SJCRH30 (cell line): ENCODE measurements at regions not wholly inside any gene's neighbourhood (a gene's known extent, or its start where the extent isn't known, plus 50 kb on each side); places are given as distances from the start of the nearest gene placed in this dataset.
"Not testable (repeated sequence)": the region's sequence is repeated elsewhere in the genome, so short reads cannot be mapped to it uniquely, and the experiment has no call there.

Experiments used
- DNase-seq, 2 experiments: peaks; one replicate each; pipeline ENCODE4 v3.0.0-alpha.2; 2015 to 2020
- H3K27ac ChIP-seq: fragments of 250-450 bp; sonication (Bioruptor Pico); 2 replicates; pipeline ENCODE4 v1.5.1; 2020; ENCODE audit warnings: mild to moderate bottlenecking, moderate library complexity
- H3K27me3 ChIP-seq: fragments of 250-450 bp; sonication (Bioruptor Pico); 2 replicates; pipeline ENCODE4 v1.5.1; 2020; ENCODE audit warnings: mild to moderate bottlenecking, moderate library complexity
- H3K36me3 ChIP-seq: fragments of 250-450 bp; sonication (Bioruptor Pico); 2 replicates; pipeline ENCODE4 v1.5.1; 2020; ENCODE audit warnings: mild to moderate bottlenecking, moderate library complexity
- H3K4me1 ChIP-seq: fragments of 250-450 bp; sonication (Bioruptor Pico); 2 replicates; pipeline ENCODE4 v1.5.1; 2020; ENCODE audit warnings: mild to moderate bottlenecking, moderate library complexity
- H3K4me3 ChIP-seq: fragments of 250-450 bp; sonication (Bioruptor Pico); 2 replicates; pipeline ENCODE4 v1.5.1; 2020; ENCODE audit warnings: mild to moderate bottlenecking, moderate library complexity
- H3K9me3 ChIP-seq: fragments of 250-450 bp; sonication (Bioruptor Pico); replicated peaks from 2 replicates; pipeline ENCODE4 v1.5.1; 2020; ENCODE audit warnings: mild to moderate bottlenecking, moderate library complexity

DNA sequence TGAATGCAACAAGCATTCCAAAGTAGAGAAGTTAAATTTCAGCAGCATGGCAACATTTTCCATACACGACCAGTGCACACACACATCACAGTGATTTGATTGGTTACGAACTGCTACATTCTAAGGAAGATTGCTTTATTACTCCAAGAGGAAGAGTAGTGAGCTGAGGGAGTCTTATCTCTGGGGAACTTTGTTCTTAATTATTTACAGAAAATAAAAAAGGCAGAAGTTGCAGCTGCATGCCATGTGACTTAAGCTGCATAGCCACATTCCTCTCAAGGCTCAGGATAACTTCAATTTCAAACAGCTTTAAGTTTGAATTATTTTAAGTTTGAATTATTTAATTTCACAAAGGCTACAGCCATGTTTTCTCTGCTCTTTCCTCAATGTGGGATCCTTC is 71.6 kb upstream of the HSPB3 start:
- Histone ChIP-seq H3K27me3 (no peaks in the 10 kb centered on the region), H3K9me3 (no peaks in the 10 kb centered on the region), H3K36me3 (no peaks in the 10 kb centered on the region), H3K27ac (no peak overlapping the region), H3K4me3 (no peak overlapping the region), H3K4me1 (peaks cover 19% of the 10 kb centered on the region)
- DNase-seq, result no peak

GRCh38 chr5:54383225-54383901 is 72.1 kb upstream of the HSPB3 start:
- DNase-seq, result no peak
- Histone ChIP-seq H3K27me3 (no peaks in the 10 kb centered on the region), H3K36me3 (no peaks in the 10 kb centered on the region), H3K27ac (no peak overlapping the region), H3K4me1 (peaks cover 14% of the 10 kb centered on the region), H3K9me3 (no peaks in the 10 kb centered on the region), H3K4me3 (no peak overlapping the region)

DNA sequence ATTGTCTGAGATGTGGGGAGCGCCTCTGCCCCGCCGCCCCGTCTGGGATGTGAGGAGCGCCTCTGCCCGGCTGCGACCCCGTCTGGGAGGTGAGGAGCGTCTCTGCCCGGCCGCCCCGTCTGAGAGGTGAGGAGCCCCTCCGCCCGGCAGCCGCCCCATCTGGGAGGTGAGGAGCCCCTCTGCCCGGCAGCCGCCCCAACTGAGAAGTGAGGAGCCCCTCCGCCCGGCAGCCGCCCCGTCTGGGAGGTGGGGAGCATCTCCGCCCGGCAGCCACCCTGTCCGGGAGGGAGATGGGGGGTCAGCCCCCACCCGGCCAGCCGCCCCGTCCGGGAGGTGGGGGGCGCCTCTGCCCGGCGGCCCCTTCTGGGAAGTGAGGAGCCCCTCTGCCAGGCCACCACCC is 70.9 kb upstream of the ARL15 start:
- not testable (repeated sequence) for H3K27me3 ChIP-seq, H3K36me3 ChIP-seq

GRCh38 chr5:54379590-54379989 is 69.2 kb upstream of the ARL15 start:
- no peak for DNase-seq
- Histone ChIP-seq H3K27ac (no peak overlapping the region), H3K9me3 (no peaks in the 10 kb centered on the region), H3K4me1 (no peaks in the 10 kb centered on the region), H3K27me3 (no peaks in the 10 kb centered on the region), H3K36me3 (no peaks in the 10 kb centered on the region), H3K4me3 (no peak overlapping the region)

More for the DNA sequence above, 70.9 kb upstream of the ARL15 start:
- not testable (repeated sequence) for H3K9me3 ChIP-seq, H3K4me3 ChIP-seq, H3K27ac ChIP-seq, H3K4me1 ChIP-seq, DNase-seq

DNA sequence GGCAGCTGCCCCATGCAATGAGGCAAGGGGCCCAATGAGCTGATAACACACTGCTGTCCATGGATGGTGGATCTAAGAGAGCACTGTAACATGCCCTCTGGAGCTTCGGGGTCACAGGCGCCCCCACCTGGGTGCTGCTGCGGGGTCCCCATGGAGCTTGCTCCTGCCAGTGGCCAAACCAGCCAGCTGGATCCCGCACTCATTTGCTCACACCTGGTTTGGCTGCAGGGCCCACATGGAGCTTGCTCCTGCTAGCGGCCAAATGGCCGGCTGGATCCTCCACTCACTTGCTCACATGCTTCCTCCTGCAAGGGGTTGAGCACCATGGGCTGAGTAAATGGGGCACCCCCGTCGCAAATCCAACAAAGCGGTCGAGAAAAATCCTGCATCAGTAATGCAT is 68.3 kb upstream of the ARL15 start:
- H3K4me1 ChIP-seq, result no peaks in the 10 kb centered on the region

GRCh38 chr5:54377339-54377738 is 67.0 kb upstream of the ARL15 start:
- H3K4me1 ChIP-seq, H3K9me3 ChIP-seq, H3K4me3 ChIP-seq, H3K27ac ChIP-seq, H3K27me3 ChIP-seq, H3K36me3 ChIP-seq, DNase-seq: not testable (repeated sequence)

More for the DNA sequence above, 68.3 kb upstream of the ARL15 start:
- H3K27me3 ChIP-seq, result no peaks in the 10 kb centered on the region
- no peaks in the 10 kb centered on the region for H3K9me3 ChIP-seq
- H3K4me3 ChIP-seq, result no peak overlapping the region
- no peak for DNase-seq
- no peaks in the 10 kb centered on the region for H3K36me3 ChIP-seq
- H3K27ac ChIP-seq, result no peak overlapping the region

GRCh38 chr5:54370982-54371381 is 60.6 kb upstream of the ARL15 start:
- Histone ChIP-seq H3K27ac (no peak overlapping the region), H3K4me1 (no peaks in the 10 kb centered on the region), H3K4me3 (no peak overlapping the region), H3K27me3 (no peaks in the 10 kb centered on the region), H3K9me3 (no peaks in the 10 kb centered on the region), H3K36me3 (no peaks in the 10 kb centered on the region)
- no peak for DNase-seq

DNA sequence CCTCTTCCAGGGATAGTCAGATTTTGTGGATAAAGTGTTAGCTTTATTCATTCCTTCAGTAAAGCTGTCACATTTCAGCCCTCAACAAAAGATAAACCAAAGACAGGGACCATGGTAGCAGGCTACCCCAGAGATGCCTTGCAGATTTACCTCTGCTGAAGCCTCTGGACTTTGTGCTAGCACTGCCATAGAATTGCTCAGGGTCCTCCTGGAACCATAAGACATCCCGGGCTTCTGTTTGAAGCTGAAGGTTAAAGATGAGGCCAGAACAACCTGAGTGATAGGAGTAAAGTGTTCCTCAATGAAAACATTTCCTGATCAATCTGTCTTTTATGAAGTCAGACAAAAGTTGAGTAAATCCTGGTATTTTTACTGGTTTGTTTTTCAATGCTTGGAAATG is 57.5 kb upstream of the ARL15 start:
- H3K36me3 ChIP-seq, result no peaks in the 10 kb centered on the region
- no peak overlapping the region for H3K4me3 ChIP-seq
- no peaks in the 10 kb centered on the region for H3K4me1 ChIP-seq
- H3K27ac ChIP-seq, result no peak overlapping the region
- no peaks in the 10 kb centered on the region for H3K27me3 ChIP-seq
- no peak for DNase-seq
- H3K9me3 ChIP-seq, result no peaks in the 10 kb centered on the region

GRCh38 chr5:54366707-54367106 is 56.3 kb upstream of the ARL15 start:
- H3K4me3 ChIP-seq, result no peak overlapping the region
- no peaks in the 10 kb centered on the region for H3K9me3 ChIP-seq
- no peaks in the 10 kb centered on the region for H3K4me1 ChIP-seq
- H3K27ac ChIP-seq, result no peak overlapping the region
- DNase-seq, result no peak
- H3K36me3 ChIP-seq, result no peaks in the 10 kb centered on the region
- no peaks in the 10 kb centered on the region for H3K27me3 ChIP-seq

GRCh38 chr5:54363669-54364068 is 53.3 kb upstream of the ARL15 start:
- H3K27ac ChIP-seq, result no peak overlapping the region
- no peak for DNase-seq
- no peaks in the 10 kb centered on the region for H3K27me3 ChIP-seq
- no peaks in the 10 kb centered on the region for H3K36me3 ChIP-seq
- H3K4me3 ChIP-seq, result no peak overlapping the region
- no peaks in the 10 kb centered on the region for H3K4me1 ChIP-seq
- H3K9me3 ChIP-seq, result no peaks in the 10 kb centered on the region

DNA sequence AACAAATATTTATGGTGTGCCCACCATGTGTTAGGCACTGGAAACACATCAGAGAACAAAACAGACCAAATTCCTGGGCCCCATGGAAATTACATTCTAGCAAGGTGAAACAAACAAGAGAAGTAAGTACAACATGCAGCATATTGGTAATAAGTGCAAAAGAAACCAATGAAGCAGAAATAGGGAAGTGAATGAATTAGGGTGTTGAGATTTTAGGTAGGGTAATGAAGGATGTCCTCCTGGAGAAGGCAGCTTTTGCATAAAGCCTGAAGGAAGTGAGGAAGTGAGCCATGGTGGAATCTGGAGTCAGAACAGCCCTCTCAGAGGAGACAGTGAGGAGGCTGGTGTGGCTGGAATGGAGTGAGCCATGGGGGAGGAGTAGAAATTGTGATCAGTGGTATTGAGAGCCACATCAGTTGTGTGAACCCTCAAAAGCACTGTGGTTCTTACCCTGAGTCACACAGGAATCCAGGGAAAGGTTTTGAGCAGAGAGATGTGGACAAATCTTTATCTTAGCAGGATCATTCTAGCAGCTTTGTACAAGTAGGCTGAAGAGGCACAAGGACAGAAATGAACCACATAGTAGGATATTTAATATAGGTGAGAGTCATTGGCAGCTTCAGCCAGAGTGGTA is 52.7 kb upstream of the ARL15 start:
- H3K36me3 ChIP-seq, result no peaks in the 10 kb centered on the region
- H3K4me1 ChIP-seq, result no peaks in the 10 kb centered on the region
- H3K4me3 ChIP-seq, result no peak overlapping the region
- H3K27me3 ChIP-seq, result no peaks in the 10 kb centered on the region
- H3K9me3 ChIP-seq, result no peaks in the 10 kb centered on the region
- no peak overlapping the region for H3K27ac ChIP-seq
- DNase-seq, result no peak

- no peaks in the 10 kb centered on the region for H3K9me3 ChIP-seq
- no peak for DNase-seq
- H3K4me1 ChIP-seq, result no peaks in the 10 kb centered on the region
- H3K27me3 ChIP-seq, result no peaks in the 10 kb centered on the region
- no peak overlapping the region for H3K27ac ChIP-seq
- H3K36me3 ChIP-seq, result no peaks in the 10 kb centered on the region
- H3K4me3 ChIP-seq, result no peak overlapping the region
Measured at GRCh38 chr5:54362434-54362833, 52.1 kb upstream of the ARL15 start.

DNA sequence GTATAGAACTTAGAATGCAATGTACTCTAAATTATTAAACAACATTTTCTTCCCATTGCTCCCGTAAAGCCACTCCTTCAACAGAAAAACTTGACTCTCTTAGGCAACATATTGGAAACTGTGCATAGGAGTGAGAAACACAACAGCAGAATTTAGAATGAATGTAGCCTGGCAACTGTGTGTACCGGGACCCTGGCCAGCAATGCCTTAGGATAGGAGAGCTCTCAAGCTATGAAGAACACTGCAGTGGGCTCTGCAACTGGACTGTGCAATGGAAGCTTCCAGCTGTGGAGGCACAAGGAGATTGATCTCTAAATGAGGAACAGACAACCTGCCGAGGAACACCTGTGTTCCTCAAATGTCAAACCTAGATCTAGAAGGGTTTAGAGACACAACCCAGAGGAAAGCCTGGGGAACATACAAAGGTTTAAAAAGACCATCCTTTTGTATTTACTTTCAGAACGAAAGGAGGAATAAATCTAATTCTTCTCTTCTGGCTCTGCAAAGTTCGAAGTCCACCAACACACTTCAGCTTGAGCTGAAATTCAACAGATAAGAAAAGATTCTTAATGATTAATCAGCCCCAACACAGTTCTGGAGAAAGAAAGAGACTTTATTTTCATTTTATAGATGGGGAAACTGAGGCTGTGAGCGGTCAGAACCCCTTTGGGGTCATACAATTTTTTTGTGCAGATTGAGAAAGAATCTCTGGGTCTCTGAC is 51.5 kb upstream of the ARL15 start:
- Histone ChIP-seq H3K36me3 (no peaks in the 10 kb centered on the region), H3K4me1 (no peaks in the 10 kb centered on the region), H3K27me3 (no peaks in the 10 kb centered on the region), H3K27ac (no peak overlapping the region), H3K9me3 (no peaks in the 10 kb centered on the region), H3K4me3 (no peak overlapping the region)
- no peak for DNase-seq

DNA sequence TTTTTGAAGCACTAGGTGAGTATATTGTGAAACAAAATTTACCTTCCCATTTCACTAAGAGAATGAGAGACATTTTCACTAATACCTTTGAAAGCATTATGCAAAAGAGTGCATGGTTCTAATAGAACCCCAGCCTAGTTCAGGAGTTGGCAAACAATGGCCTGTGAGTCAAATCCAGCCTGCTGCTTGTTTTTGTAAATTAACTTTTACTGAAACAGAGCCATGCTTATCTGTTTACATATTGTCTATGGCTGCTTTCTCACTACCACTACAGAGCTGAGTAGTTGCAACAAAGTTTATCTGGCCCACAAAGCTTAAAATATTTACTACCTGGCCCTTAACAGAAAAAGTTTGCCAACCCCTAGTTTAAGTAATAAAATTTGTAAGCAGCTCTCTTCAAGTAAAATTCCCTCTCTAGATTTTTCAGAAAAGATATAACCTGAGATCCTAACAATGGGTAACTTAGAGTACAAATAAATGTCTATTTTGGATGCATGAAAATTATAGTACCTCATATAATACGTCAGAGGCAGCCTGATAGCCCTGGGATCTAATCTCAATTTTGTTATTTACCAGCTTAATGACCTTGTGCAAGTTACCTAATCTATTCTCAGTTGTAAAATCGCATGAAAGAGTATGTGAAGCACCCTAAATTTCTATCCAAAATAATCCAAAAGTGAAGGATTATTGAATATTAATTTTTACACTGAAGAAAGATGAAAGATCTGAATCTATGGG is 50.7 kb upstream of the ARL15 start:
- H3K9me3 ChIP-seq, result no peaks in the 10 kb centered on the region
- H3K27me3 ChIP-seq, result no peaks in the 10 kb centered on the region
- H3K27ac ChIP-seq, result no peak overlapping the region
- DNase-seq, result no peak
- no peak overlapping the region for H3K4me3 ChIP-seq
- no peaks in the 10 kb centered on the region for H3K36me3 ChIP-seq
- H3K4me1 ChIP-seq, result no peaks in the 10 kb centered on the region
